Peyer's patch (tissue), 4 donors: ENCODE measurements at regions not wholly inside any gene's neighbourhood (a gene's known extent, or its start where the extent isn't known, plus 50 kb on each side); places are given as distances from the start of the nearest gene placed in this dataset.

Source experiments
- POLR2A ChIP-seq, 2 donors: fragments of 450-650 bp; IDR thresholded peaks; one replicate each; pipeline ENCODE4 v1.5.1; 2017; ENCODE audit warnings: antibody characterized with exemption in 2 of 2, mild to moderate bottlenecking in 2 of 2, moderate library complexity in 2 of 2
- TF ChIP-seq, protein P1 (sequence below), 6 experiments: fragments of 450-650 bp in 4 of 6; fragments of 200-600 bp in 2 of 6; sonication (generic) in 1 of 6; IDR thresholded peaks; one replicate each; pipeline ENCODE4 v1.5.1; 2017 to 2019; ENCODE audit warnings: antibody characterized with exemption in 6 of 6, mild to moderate bottlenecking in 3 of 6, moderate library complexity in 1 of 6

DNA sequence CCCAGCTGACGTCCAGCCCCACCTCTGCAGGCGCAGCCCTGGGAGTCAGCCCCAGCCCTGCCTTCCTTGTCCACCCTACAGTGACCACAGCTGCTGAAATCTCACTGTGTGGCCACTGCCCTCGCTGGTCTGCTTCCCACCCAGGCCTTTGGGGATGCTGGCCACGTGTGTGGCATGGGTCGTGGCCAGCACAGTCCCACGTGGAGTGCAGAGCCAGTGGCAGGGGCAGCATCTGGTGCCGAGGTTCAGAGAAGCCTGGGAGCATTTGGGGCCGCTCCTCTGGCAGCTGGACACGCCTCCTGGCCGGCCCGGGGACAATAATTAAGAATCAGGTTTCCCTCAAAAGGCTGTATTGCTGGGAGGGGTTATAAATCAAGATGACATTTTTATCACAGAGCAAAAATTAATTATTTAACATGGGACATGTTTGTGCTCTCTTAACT lies 92.1 kb downstream of the HMX1 start:
- TF ChIP-seq POLR2A (IDR thresholded peaks at IDR 0.05): no peak
- TF ChIP-seq, protein P1, sequence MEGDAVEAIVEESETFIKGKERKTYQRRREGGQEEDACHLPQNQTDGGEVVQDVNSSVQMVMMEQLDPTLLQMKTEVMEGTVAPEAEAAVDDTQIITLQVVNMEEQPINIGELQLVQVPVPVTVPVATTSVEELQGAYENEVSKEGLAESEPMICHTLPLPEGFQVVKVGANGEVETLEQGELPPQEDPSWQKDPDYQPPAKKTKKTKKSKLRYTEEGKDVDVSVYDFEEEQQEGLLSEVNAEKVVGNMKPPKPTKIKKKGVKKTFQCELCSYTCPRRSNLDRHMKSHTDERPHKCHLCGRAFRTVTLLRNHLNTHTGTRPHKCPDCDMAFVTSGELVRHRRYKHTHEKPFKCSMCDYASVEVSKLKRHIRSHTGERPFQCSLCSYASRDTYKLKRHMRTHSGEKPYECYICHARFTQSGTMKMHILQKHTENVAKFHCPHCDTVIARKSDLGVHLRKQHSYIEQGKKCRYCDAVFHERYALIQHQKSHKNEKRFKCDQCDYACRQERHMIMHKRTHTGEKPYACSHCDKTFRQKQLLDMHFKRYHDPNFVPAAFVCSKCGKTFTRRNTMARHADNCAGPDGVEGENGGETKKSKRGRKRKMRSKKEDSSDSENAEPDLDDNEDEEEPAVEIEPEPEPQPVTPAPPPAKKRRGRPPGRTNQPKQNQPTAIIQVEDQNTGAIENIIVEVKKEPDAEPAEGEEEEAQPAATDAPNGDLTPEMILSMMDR (IDR thresholded peaks at IDR 0.05): no peak
